ENCODE measurements at regions not wholly inside any gene's neighbourhood (a gene's known extent, or its start where the extent isn't known, plus 50 kb on each side); places are given as distances from the start of the nearest gene placed in this dataset.
"Not testable (repeated sequence)": the region's sequence is repeated elsewhere in the genome, so short reads cannot be mapped to it uniquely, and the experiment has no call there.

DNA sequence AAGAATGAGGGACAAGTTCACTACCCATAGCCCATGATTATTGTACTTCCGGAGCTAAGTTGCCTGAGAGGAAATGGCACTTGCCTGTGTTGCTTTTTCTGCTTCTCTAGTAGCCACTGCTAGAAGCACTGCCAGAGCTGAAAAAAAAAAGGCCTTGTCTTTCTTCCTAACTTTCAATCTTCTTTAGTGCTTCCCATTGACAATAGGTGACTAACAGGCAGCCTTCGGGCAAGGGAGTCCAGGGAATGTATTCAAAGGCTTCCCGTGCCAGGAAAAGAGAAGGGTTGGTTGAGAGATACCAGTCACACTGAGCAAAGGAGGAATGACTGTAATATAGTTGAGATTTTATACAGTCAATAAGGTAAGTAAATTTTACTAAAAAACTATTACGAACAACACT, 242.0 kb downstream of the CALCRL start:
- DNase-seq (ENCODE audit: low read depth in 2 of 2), result no peak

DNA sequence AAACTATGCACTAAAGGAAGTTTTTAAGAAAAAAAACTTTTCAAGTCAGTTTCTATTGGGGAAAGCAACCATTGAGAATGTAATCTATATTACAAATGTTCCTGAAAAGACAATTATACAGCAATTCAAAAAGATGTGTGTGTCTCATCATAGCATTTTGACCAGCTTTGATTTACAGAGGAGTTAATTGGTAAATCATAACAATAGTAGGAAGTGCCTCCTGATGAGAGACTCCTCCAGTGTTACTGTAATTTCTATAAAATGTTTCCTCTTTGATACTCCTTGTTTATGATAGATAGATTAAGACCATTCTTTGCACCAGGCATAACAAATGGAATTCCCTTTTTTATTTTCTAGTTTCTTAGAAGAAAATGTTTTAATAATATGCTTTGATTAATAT, 249.9 kb downstream of the CALCRL start:
- no peak for DNase-seq (ENCODE audit: low read depth in 2 of 2)

DNA sequence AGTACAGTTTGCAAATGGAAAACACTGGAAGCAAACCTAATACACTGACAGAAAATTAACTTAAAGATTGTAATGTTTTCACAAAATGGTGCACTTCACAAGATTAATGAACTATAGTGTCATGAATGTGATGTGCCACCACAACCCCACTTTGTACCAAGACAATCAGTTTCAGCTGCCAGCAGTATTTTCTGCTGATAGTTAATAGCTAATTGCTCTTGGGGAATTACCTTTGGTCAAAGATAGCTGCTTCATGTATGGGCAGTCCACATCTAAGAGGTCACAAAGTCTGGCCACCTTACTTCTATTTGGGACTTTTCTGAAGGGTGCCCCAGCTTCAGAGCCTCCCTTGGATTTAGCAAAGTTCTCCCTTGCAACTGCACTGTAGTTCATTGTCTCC, 254.0 kb downstream of the CALCRL start:
- no peak for DNase-seq (ENCODE audit: low read depth in 2 of 2)

DNA sequence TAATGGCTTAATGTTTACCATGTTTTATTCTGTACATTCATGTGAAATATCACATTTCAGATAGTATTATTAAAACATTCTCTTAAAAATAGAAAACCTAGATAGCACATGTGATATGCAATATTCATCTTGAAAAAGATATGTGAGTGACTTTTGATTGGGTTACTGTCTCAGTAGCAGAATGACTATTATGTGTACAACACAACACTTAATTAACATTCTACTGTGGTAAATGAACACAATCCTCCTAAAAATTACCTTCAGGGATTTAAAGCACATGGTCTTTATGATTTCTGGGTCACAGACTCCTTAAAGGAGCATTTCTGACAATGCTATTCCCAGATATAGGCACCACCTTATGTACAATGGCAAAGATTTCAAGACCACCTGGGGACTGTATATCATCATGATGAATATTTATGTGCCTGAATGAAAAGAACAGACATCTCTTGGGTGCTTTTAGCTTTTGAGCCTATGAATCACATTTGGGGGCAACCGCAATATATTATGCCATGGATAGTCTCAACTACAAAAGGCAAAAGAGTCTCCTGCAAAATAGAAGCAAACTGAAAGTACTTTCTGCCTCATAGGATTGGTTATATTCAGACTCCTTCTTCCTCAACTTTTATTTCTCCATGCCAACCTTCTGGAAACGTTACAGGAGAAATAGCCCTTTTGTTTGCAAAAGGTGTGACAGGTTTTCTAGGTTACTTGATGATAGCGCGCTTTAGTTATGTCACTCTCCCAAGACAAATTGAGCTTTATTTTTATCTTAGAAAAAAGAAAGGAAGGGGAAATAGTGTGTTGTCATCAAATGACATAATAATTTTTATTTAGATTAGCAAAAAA, 259.0 kb downstream of the CALCRL start:
- DNase-seq (ENCODE audit: low read depth in 2 of 2), result no peak

DNA sequence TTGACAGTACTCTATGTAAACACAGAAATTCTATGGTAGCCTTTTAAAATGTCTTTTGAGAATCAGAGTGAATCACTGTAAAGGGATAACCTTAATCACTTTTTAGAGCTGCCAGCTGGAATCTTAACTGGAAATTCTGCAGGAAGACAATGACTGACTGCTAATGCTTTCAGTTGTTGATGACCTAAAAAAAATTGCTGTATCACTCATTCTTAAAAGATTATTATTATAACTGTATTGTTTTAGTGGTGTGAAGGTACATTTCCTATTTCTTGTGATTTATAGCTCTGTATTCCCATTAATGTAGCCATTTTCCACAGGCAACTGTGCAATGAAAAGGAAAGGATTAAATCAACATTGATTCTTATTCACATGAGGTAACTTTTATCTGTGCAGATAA, 260.5 kb downstream of the CALCRL start:
- DNase-seq (ENCODE audit: low read depth in 2 of 2), result no peak

DNA sequence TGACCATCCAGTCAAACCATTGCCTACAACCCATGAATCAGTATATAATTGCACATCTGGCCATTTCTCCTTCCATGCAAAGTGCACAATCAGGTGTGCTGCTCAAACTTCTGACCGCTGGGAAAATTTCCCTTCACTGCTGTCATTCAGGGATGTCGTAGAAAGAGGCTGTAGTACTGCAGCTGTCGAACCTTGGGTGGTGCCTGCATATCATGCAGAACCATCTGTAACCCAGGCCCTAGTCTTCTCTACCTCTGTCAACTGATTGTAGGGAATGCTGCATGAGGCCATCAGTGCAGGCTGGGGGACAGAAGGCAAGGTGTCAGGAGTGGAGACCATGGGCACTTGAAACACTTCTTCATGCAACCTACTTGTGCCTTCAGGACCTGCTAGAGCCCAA, 267.5 kb downstream of the CALCRL start:
- DNase-seq (ENCODE audit: low read depth in 2 of 2), result no peak

DNA sequence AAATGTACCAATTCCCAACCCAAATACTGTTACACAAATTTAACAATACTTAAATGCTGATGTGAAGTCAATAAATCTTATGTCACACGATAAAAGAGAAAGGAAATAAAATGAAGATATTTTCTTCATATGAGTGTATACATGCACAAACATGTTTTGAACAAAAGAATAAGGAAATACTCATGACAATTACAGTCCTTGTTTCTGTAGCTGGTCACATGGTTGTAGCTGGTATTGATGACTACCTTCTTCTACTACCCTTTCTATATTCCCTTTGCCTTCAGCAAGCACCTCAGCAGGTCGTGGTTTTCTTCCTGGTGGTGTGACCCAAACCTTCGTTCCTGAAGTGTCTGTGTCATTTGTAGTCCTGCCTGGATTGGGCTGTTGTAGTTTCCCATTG, 269.2 kb downstream of the CALCRL start:
- not testable (repeated sequence) for DNase-seq (ENCODE audit: low read depth in 2 of 2)

DNA sequence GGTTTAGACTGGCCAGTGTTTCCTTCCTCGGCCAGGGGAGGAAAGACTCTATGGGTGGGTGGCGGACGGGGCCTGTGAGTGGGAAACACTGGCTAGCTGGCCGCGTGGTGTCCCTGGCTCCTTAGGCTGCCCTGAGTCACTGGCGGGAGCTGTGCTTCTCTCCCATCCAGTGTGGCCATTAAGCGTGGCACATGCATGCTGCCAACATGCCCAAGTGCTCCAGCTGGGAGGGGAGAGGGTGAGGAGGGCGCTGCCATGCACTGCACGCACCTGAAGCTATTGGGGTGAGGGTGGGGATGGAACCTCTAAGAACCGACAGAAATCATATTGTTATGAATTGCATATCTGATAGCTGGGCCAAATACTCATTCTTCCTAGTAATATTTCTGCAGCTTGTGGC, 270.8 kb downstream of the CALCRL start:
- DNase-seq (ENCODE audit: low read depth in 2 of 2), result no peak

DNA sequence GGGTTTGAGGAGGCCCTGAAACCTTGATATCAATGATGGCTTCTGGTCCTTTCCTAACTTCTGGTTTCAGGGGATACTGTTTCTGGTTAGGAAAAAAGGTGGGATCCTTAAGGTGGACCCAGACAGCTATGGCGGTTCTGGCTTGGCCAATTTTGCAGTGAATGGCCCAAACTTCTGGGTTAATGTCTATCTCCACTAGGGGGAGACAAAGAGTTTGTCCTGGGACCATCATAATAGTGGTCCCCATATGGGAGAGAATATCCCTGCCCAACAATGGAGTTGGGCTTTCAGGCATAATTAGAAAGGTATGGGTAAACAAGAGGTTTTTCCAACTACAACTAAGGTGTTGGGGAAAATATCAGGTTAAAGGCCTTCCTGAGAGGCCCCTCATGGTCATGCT, 273.5 kb downstream of the CALCRL start:
- DNase-seq (ENCODE audit: low read depth in 2 of 2), result no peak

DNA sequence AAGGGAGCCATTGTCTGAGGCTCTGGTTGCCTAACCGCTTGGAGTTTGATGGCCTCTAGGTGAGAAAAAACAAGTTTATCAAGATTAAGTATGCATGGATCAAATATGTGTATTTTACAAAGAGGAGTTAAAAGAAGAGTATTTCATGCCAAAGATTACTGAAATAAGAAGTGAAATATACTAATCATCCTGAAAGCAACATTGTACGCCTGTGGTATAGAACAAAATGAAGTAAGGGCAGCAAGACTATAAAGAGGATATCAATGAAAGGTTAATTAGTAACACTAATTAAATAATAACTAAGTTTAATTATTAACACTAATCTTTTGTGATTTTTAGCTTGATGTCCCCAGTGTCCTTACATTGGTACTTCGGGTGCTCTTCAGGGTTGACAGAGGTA, 276.7 kb downstream of the CALCRL start:
- no peak for DNase-seq (ENCODE audit: low read depth in 2 of 2)

DNA sequence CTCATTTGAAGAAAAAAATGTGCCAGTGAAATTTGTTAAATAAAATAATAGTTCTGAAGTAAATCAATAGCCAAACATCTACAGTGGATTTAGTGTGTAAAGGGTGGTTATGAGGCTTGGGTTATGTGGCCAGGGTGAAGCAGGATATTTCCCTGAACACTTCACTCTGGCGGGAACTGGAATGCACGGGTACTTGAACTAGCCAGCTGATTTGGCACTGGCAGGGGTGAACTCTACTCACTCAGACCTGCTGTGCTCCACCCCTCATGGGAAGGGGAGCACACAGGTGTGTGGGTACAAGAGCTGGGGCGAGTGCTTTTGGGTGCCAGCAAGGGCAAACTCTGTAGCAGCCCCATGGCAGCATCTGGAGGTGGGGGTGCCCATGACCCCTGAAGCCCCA, 278.2 kb downstream of the CALCRL start:
- no peak for DNase-seq (ENCODE audit: low read depth in 2 of 2)

DNA sequence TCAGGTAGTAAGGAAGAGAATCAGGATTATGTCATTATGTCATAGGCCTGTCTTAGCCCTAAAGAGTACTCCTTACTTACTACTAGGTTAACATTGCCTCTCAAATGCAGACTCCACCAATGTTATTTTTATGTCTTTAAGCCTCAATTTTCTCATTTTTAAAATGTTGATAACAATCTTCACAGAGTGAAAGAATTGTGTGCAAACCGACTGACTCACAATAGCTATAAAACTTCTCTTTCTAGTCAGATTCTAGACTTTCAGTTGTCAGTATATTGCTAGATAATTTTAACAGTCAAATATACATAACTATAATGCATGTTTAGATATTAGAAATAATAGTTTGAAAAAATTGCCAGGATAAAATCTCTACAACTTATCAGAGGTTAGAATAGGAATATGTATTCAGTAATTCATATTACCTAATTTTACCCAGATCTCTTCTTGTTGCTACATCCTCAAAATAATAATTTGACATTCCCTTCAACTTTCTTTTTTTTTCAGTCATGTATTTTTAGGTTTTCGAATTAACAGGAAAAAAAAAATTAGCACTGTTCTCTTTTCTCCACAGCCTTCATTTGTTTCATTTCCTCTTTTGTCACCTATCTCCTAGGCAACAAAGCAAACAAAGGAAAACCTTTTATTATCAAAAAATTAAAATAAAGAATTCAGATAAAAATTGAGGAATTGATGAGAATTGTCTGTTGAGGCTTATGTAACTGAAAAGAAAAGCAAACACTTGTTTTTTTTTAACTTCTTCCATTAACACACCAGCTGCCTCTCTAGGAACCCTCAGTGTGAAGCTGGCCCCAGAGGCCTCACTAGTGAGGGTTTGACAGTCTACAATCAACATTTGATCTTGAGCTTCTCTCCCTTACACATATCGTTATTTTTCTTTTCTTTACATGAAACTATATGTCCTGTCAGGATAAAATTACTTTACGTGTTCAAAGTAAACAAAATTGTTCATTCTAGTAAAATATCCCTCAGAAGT, 279.0 kb downstream of the CALCRL start:
- DNase-seq (ENCODE audit: low read depth in 2 of 2), result no peak

DNA sequence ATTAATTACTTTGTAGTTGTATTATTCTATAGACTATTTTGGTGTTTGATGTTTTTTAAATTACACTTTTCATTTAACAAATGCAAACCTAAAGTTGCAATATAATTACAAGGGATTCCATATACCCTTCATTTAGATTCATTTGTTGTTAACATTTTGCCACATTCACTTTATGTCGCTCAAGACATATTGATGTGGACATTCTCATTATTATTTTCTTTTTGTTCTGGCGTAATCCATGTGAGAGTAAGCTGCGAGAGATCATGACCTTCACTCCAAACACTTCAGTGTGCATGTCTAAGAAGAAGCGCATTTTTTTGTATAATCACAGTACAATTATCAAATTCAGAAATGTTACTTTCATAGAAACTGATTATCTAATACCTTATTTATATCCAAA, 280.6 kb downstream of the CALCRL start:
- DNase-seq (ENCODE audit: low read depth in 2 of 2), result no peak

DNA sequence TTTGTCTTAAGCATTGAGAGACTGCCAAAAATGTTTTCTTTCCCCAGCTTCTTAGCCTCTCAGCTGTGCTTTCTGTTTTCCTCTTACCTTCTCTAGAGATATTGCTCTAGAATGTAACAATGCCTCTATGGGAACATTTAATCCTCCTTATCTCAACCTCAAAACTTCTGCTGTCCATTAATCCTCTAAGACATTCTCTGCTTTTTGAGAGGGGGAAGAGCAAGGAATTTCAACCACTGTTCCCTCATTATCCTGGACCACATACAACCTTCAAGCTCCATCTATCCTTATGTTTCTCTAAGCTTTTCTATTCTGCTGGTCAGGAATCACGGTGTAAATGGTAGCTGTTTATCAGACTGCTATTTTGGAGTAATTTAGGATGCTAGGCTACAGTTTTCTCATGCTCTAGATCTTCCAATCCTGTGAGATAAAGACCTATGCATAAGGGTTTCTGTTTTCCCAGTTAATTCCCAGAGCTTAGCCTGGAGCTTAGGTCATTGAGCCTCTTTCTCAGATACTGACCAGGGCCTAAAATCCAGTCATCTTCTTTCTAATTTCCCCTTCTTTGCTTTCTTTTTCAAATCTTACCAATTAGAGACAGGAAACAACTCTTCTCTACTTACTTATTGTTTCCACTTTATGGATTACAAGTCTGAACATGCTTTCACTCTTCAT, 282.0 kb downstream of the CALCRL start:
- no peak for DNase-seq (ENCODE audit: low read depth in 2 of 2)

DNA sequence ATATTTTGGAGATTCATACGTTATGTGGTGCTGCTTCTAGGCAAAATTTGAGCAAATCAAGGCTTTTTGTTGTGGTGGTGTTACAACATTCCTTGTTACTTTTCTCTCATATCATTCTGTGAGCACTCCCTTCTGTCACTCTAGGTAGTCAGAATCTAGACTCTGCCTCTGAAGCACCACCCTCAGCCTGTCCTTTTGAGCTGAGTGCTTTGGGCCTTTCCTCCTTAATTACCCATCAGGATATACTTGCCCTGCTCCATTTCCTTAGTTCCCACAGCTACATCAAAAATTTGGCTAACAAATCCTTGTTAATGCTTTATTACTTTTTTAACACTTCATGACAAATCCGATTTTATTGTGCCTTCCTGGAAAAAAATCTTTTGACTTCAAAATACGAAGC, 289.6 kb downstream of the CALCRL start:
- no peak for DNase-seq (ENCODE audit: low read depth in 2 of 2)

DNA sequence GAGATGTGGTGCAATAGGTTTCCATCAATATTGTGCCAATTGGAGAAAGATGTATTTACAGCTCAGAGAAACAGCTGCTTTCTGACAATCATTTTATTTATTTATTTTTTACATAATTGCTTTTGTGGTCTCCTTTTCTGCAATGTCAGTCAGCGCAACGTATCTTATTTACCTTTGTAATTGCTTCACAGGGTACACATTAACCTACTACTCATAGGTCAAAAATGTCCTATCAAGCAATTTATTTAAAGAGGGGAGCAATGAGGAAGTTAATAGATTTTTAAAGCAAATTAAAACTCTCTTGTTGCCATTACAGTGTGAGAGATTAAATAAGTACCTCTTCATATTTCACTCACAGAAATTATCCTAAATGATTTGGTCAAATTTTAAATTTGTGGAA, 291.0 kb downstream of the CALCRL start:
- no peak for DNase-seq (ENCODE audit: low read depth in 2 of 2)

DNA sequence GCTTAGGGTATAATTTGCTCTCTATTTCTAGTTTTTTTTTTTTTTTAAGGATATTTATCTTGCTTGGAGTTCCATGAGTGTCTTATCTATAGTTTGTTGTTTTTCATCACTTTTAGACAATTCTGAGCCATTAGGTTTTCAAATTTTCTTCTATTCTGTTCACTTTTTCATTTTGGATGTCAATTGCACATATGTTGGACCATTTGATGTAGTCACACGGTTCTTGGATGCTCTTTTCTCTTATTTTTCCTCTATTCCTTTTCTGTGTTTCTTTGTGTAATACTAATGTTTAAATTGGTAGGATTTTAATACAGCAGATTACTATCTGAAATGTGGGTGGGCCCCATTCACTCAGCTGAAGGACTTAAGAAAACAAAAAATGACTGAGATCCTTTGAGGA, 292.6 kb downstream of the CALCRL start:
- no peak for DNase-seq (ENCODE audit: low read depth in 2 of 2)

DNA sequence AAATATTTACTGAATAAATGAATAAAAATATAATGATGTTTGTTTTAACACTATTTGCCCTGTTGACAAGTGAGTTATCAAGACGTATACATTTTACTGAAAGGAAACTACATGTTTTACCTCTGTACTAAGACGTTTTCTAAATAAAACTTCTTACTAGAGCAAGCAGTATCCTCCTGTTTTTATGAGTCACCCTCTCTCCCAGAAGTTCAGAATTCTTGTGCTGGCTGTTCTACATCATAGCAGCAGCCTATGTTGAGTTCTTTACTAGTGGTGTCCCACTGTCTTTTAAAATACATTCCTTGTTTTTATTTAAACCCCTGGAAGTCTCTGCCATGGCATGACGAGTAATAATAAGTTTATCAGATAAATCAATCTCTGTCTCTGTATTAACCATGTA, 297.4 kb downstream of the CALCRL start:
- peak in 1 of 2 experiments; percentile 1 for DNase-seq (ENCODE audit: low read depth in 2 of 2)

DNA sequence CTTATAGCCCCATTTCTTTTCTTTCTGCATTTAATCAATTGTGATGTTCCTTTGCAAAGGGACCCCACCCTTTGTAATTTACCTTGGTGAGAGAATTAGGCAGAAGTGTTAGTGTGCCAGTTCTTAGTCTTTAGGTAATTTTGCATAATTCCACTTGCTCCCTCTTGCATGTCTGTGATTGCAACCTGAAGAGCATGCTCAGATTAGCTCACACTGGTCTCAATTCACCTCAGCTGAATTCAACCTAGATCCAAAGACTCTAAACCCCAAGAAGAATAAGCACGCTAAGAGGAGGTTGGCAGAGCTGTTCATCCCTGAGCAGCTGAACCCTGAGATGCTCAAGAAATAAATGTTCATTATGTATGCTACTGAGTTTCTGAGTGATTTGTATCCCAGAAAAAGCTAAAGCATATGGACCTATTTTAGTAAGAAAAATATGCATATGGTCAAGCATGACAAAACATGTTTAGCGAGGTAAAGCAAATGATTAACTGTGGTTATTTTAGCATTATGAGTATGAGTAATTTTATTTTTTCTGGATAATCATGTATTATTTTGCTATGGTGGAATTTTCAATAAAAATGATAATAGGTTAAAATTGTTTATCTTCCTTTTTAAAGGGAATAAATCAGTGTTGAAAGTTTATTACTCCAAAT, 299.2 kb upstream of the ZSWIM2 start:
- DNase-seq (ENCODE audit: low read depth in 2 of 2), result no peak

DNA sequence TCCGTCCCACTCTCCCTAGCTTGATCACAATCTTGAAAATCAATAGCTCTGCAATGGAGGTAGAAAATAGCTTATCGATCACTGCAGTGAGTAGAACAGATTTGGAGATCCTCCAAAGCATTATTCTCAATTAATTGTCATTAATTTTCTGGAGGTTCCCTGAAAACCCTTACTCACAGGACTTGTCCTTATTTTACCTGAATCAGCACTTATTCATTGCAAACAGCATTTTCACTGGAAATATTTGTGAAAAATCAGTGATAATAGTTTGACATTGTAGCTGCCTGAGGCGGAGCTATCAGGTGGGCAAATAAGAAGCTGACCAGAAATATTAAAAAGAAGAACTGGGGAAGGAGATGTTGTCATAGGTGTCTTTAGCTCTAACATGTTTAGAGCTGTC, 294.6 kb upstream of the ZSWIM2 start:
- no peak for DNase-seq (ENCODE audit: low read depth in 2 of 2)

DNA sequence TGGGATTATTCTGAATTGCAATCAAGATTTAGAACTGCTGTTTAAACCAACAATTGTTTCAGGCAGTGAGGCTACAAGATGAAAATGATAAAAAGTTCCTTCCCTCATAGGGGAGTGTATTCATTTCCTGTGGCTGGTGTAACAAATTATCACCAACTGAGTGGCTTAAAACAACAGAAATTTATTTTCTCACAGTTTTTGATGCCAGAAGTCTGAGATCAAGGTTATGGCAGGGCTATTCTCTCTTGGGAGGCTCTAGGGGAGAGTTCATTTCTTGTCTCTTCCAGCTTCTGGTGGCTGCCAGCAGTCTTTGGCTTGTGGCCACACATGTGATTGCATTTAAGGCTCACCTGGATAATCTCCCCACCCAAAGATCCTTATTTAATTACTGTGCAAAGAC, 290.5 kb upstream of the ZSWIM2 start:
- DNase-seq (ENCODE audit: low read depth in 2 of 2), result no peak

DNA sequence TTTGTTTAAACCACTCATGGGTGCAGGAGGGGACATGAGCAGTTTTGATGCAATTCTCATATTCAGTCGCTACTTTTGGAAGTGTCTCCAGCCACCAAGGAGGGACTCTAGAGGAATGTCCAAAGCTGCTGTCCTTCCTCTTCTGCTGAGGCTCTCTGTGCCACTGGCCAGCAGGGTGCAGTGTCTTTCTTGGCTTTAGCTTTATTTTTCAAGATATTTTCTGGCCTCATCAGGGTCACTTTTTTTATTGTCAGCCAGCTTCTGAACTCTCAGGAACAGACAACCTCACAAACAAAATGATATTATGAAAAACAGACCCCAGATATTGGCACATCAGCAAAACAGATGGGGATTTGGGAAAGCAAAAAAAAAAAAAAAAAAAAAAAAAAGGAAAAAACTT, 289.3 kb upstream of the ZSWIM2 start:
- DNase-seq (ENCODE audit: low read depth in 2 of 2), result peak; percentile 4 to 6

Data from fibroblast of skin of left quadriceps (primary cell).